ENCODE measurements at regions not wholly inside any gene's neighbourhood (a gene's known extent, or its start where the extent isn't known, plus 50 kb on each side); places are given as distances from the start of the nearest gene placed in this dataset.

DNA sequence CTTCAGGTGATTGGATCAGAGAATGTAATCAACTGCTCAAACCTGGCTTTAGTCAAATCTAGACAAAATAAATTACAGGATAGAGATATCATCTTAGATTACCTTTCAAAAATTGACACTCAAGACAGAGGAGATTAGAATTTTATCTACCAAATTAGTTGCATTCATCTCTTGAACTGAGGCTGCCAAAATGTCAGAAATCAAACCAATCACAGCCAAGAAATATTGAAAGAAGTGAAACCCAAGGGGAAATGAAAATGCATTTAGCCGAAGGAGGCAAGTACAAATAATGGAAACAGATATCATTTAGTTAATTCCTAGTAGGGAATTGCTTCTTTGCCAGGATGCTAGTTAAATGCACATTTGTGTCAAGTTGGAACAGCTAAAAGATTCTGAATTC, 261.1 kb upstream of the PDZRN3 start:
- Histone ChIP-seq H3K9me3 (replicated peaks; ENCODE audit: insufficient read depth, low read length) (no peaks in the 10 kb centered on the region), H3K27me3 (replicated peaks; ENCODE audit: insufficient read depth, low read length) (no peaks in the 10 kb centered on the region), H3K36me3 (replicated peaks; ENCODE audit: insufficient read depth, low read length) (no peaks in the 10 kb centered on the region), H3K4me2 (ENCODE audit: low read depth, low read length) (no peak overlapping the region), H3K4me3 (ENCODE audit: low read length) (no peak overlapping the region), H2AFZ (ENCODE audit: low read length) (no peak overlapping the region), H3F3A (ENCODE audit: insufficient read depth, low read length) (no peaks in the 10 kb centered on the region), H3K4me1 (ENCODE audit: low read length) (no peaks in the 10 kb centered on the region), H3K79me2 (ENCODE audit: low read length) (no peaks in the 10 kb centered on the region), H3K27ac (ENCODE audit: low read length) (no peak overlapping the region), H4K20me1 (ENCODE audit: insufficient read depth, low read length) (no peaks in the 10 kb centered on the region), H3K9ac (ENCODE audit: low read length) (no peak overlapping the region), H3K9me2 (replicated peaks; ENCODE audit: insufficient read depth, low read length) (no peaks in the 10 kb centered on the region)
- TF ChIP-seq EZH2phosphoT487 (IDR thresholded peaks at IDR 0.05; ENCODE audit: low read length) (no peak), CTCF (IDR thresholded peaks at IDR 0.05; ENCODE audit: low read length) (no peak), EZH2 (optimal IDR thresholded peaks at IDR 0.05; ENCODE audit: low read depth, low read length) (no peak)
- no peak for DNase-seq

DNA sequence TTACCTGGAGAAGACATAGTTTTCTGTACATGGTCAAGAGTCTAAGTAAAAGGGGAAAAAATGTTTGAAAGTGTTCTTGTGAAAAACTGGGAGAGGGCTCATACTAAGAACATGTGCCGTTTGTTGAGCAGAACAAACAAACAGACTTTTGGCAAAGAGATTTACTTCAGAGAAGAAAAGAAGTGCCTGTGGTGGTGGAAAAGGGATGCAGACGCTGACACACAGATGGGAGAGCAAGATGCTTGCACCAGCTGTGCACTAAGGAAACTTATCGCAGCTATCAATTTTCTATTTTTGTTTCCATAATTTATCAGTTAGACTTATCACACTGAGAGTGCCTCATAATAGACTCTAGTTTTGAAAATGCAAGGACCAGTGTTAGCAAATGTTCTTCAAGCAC, 259.6 kb upstream of the PDZRN3 start:
- Histone ChIP-seq H3K9me2 (replicated peaks; ENCODE audit: insufficient read depth, low read length) (no peaks in the 10 kb centered on the region), H3K9me3 (replicated peaks; ENCODE audit: insufficient read depth, low read length) (no peaks in the 10 kb centered on the region), H3K27ac (ENCODE audit: low read length) (no peak overlapping the region), H3K4me1 (ENCODE audit: low read length) (no peaks in the 10 kb centered on the region), H3F3A (ENCODE audit: insufficient read depth, low read length) (no peaks in the 10 kb centered on the region), H3K9ac (ENCODE audit: low read length) (no peak overlapping the region), H2AFZ (ENCODE audit: low read length) (no peak overlapping the region), H3K79me2 (ENCODE audit: low read length) (no peaks in the 10 kb centered on the region), H3K36me3 (replicated peaks; ENCODE audit: insufficient read depth, low read length) (no peaks in the 10 kb centered on the region), H3K4me2 (ENCODE audit: low read depth, low read length) (no peak overlapping the region), H3K4me3 (ENCODE audit: low read length) (no peak overlapping the region), H4K20me1 (ENCODE audit: insufficient read depth, low read length) (no peaks in the 10 kb centered on the region), H3K27me3 (replicated peaks; ENCODE audit: insufficient read depth, low read length) (no peaks in the 10 kb centered on the region)
- TF ChIP-seq EZH2 (optimal IDR thresholded peaks at IDR 0.05; ENCODE audit: low read depth, low read length): no peak
- no peak for TF ChIP-seq EZH2phosphoT487 (IDR thresholded peaks at IDR 0.05; ENCODE audit: low read length)
- TF ChIP-seq CTCF (IDR thresholded peaks at IDR 0.05; ENCODE audit: low read length): no peak
- DNase-seq: no peak

DNA sequence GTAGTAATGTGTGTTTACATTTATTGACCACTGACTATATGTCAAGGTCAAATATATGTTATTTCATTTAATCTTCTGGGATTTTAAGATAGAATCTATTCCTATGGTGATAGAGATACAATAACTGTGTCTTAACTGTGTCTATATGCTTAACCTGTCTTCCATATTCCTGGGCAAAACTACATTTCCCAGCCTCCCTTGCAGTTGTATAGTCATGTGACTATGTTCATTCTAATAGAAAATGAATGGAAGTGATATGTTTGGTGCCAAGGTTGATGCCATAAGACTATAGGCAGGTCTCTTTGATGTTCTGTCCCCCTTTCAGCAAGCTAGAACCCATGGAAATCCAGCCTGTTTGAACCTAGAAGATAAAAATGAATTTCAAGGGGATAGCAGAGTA, 258.8 kb upstream of the PDZRN3 start:
- Histone ChIP-seq H3K9ac (ENCODE audit: low read length) (no peak overlapping the region), H3K79me2 (ENCODE audit: low read length) (no peaks in the 10 kb centered on the region), H2AFZ (ENCODE audit: low read length) (no peak overlapping the region), H3K27ac (ENCODE audit: low read length) (no peak overlapping the region), H3F3A (ENCODE audit: insufficient read depth, low read length) (no peaks in the 10 kb centered on the region), H3K36me3 (replicated peaks; ENCODE audit: insufficient read depth, low read length) (no peaks in the 10 kb centered on the region), H3K27me3 (replicated peaks; ENCODE audit: insufficient read depth, low read length) (no peaks in the 10 kb centered on the region), H3K4me1 (ENCODE audit: low read length) (no peaks in the 10 kb centered on the region), H3K4me3 (ENCODE audit: low read length) (no peak overlapping the region), H3K4me2 (ENCODE audit: low read depth, low read length) (no peak overlapping the region), H3K9me3 (replicated peaks; ENCODE audit: insufficient read depth, low read length) (no peaks in the 10 kb centered on the region), H4K20me1 (ENCODE audit: insufficient read depth, low read length) (no peaks in the 10 kb centered on the region), H3K9me2 (replicated peaks; ENCODE audit: insufficient read depth, low read length) (no peaks in the 10 kb centered on the region)
- DNase-seq: no peak
- TF ChIP-seq EZH2 (optimal IDR thresholded peaks at IDR 0.05; ENCODE audit: low read depth, low read length) (no peak), CTCF (IDR thresholded peaks at IDR 0.05; ENCODE audit: low read length) (no peak), EZH2phosphoT487 (IDR thresholded peaks at IDR 0.05; ENCODE audit: low read length) (no peak)
